CD4-positive, alpha-beta T cell treated with Interleukin-15 for 1 hour (primary cell): ENCODE measurements at regions not wholly inside any gene's neighbourhood (a gene's known extent, or its start where the extent isn't known, plus 50 kb on each side); places are given as distances from the start of the nearest gene placed in this dataset.
"Not testable (repeated sequence)": the region's sequence is repeated elsewhere in the genome, so short reads cannot be mapped to it uniquely, and the experiment has no call there.

Experiments used
- DNase-seq: peaks from one replicate; pipeline ENCODE4 v3.0.0-alpha.2; 2020

DNA sequence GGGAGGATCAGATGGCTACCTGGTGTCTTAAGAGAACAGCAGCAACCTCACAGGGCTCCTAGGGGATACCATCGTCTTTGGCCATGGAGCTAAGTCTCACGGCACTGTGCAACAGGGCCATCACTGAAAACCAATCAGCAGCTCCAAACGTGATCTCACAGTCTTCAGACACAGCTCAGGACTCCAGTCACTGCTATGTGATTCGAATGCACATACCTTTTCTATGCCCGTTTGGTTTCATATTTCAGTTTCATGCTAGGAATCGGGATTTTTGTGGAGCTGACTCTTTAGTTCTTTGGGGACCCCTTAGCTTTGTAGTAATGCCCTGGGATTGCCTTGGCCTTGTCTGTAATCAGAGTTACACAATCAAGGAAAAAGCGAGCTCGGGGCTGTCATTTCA is 162.8 kb upstream of the CDH11 start:
- DNase-seq: no peak

GRCh38 chr16:65283181-65283651 is 161.4 kb upstream of the CDH11 start:
- no peak for DNase-seq

DNA sequence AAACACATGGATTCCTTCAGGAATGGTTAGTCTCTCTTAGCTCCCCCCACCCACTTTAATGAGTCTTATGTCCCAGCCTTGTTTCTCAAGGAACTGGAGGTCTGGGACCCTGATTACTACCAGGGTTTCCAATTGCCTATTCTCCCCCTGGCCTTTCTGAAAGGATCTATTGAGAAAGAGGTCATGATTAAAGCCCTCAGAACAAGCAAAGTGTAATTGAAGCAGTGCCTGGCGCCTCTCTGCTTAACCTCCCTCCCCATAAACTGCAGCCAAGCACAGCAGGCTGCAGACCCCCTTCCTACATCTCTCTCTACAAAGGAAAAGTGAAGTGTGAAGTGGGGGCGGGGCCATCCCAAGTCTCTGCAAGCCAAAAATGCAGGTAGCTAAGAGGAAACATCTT is 159.7 kb upstream of the CDH11 start:
- DNase-seq: no peak

DNA sequence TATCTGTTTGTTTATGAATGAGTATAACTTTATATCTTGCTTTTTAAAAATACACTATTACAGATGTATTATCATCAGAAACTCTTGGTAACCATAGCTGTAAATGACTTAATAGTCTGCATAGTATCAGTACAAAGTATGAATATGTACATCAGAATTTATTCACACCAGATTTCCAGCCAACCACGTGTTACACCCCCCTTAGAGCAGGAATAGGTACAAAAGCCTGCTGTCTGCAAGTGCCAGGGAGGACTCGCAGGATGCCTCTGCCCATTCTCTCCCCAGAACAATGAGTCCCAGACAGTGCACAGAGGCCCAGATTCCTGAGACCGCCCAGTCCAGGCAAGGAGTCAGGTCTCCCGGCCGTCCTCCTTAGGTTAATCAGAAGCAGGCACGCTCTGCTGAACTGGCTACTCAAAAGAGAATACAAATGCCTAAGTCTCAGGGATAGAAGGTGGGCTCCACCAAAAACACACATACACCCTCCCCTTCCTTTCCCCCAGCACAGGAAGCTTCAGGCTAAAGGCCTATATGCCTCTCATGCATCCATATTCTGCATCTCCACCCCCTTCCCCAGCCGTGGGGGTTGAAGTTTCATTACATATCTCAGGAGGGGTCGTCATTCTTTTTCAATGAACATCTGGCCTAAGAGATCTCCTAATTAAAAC is 159.1 kb upstream of the CDH11 start:
- no peak for DNase-seq

DNA sequence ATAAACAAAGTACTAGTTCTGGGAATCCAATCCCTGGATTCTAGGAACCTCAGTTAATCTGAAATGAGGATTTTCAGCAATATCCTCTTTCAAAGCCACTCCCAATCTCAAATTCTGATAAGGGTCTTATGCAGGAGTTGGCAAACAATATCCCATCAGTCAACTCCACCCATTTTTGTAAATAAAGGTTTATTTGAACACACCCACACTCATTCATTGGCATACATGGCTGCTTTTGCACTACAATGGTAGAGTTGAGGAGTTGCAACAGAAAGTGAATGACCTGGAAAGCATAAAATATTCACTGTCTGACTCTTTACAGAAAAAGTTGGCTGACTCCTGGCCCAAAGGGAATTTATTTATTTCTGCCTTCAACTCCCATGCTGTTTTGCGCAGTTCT is 157.7 kb upstream of the CDH11 start:
- DNase-seq: no peak

DNA sequence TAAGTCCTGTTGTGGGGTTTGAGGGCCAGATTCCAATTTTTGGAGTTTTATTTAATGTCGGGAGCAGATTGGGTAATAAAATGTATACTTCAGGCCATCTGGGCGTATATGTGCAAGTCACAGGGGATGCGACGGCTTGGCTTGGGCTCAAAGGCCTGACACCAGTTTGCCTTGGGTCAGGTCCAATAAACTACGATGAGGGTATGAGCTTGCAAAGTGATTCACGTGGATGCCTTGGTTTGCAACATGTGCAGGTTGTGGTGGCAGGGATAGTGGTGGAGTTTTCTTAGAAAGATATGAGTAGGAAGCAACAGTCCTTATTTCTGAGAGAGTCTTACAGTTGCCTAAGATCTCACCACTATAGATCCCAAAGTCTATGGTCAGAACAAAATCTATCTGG is 157.0 kb upstream of the CDH11 start:
- no peak for DNase-seq

DNA sequence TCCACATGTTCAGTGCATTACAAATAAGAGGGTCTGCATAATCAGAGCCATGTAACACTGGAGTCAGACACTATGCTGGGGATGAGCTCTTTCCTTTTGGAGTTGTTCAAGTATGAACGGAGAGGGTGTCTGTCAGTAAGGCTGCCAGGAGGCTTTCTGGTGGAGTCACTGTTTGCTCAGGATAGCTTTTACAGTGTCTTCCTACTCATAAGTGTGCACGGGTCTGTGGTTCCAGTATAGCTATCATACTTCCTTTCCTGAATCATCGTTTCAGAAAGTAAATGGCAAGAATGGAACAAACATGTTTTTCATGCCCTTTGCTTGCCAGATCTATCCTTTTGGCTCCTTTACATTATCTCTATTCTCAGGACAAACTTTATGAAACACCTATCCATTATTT is 152.7 kb upstream of the CDH11 start:
- DNase-seq: no peak

DNA sequence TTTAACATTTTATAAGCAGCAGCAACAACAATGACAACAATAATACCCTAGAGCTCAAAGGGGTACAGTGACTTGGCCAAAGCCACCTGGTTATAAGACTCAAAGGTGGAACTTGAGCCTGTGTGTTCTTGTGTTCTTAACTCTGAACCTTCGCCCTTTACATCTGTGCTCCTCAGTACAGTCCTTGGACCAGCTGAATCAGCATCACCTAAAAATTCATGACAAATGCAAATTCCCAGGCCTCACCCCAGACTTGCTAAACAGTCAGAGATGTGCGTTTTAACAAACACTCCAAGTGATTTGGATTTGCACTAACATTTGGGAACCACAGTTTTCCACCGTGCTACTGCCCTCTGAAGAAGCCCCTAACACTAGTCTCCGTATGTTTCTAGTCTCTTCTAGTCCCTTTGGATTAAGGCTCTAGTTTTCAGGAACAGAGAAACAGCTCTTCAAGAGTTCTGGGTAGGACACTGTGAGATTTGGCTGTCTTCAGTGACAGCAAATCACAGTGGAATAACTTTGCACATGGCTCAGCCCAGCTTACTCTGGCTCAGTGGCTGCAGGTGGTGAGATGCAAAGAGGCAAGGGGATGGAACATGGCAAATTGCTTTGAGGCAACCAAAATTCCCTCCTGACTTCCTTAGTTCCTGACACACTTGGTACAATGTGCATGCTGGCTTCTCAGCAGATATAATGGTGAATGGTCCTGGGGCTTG is 151.0 kb upstream of the CDH11 start:
- DNase-seq: no peak

- no peak for DNase-seq
Measured at GRCh38 chr16:65271996-65272395, 150.1 kb upstream of the CDH11 start.

DNA sequence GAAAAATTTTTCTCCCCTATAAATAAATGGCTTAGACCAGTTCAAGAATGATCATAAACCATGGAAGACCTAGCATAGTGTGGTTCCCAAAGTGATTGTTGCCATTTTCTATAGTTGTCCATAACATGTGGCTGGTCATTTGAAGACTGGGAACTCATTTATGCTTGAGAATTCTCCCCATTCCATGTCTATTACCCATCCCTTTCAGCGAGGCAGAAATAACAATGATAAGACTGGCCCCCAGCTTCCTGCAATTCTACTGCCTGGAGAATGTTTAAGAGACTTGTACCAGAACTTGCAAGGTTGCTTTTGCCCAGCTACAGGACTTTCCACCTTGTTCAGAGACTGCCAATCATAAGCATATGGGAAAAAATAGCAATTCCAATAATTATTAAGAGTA is 146.5 kb upstream of the CDH11 start:
- no peak for DNase-seq

DNA sequence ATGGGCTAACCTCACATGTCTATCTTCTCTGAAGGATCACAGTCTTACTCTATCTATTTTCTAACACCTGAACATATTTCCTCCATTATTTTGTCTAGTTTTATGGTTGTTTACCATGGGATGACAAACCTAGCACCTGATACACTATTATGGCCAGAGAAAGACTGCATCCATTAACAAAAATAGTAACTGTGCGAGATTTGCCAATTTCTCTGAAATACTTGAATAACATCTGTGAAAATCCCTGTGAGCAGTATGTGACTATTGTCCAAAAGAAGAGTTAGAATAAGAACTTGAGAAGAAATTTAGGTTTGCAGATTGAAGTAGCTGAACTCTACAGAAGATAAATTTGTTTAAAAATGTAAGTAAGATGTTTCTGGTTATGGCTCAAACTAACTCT is 142.0 kb upstream of the CDH11 start:
- no peak for DNase-seq

- no peak for DNase-seq
Measured at GRCh38 chr16:65260746-65261145, 138.9 kb upstream of the CDH11 start.

DNA sequence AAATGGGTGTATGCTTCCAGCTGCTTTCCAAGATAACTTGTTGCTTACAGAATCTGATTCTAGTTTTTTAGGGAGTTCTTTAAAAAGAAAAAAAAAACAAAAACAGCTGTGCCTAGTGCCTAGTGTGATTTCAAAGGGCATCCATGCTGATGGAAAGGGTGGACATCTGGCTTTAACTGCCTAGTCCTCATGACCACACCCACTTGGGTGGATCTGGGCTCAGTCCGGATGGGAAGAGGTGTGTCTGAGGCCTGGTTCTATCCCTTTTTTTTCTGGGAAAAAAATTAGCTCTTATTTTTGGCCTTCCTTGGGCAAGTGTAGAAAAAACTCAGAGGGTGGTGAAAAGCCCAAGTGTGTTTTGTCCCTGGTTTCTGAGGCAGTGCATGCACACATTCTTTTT is 132.3 kb upstream of the CDH11 start:
- no peak for DNase-seq

- no peak for DNase-seq
Measured at GRCh38 chr16:65249768-65250167, 127.9 kb upstream of the CDH11 start.

GRCh38 chr16:65244787-65245186 is 122.9 kb upstream of the CDH11 start:
- no peak for DNase-seq

- no peak for DNase-seq
Measured at GRCh38 chr16:65235339-65236177, 113.7 kb upstream of the CDH11 start.

GRCh38 chr16:65234721-65235320 is 113.0 kb upstream of the CDH11 start:
- not testable (repeated sequence) for DNase-seq

DNA sequence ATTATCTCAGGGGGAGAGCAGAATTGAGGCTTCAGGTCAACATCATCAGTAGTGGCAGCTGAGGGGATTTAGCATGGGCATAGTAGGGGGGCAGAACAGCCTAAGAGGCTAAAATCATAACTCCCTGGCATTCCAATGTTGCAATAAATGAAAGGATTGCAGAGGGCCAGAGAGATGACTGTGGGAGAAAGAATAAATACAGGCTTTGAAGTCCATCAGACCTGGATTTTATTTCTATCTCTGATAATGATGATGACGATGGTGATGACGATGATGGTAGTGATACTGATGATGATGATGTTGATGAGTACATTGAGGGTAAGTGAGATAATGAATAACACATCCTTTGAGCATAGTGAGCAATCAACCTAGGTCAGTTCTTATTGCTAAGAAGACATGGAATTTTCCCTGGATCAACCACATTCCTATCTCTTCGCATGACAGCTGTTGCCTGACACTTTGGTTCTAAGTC is 107.4 kb upstream of the CDH11 start:
- no peak for DNase-seq

- DNase-seq: no peak
Measured at GRCh38 chr16:65227150-65227835, 105.4 kb upstream of the CDH11 start.

- no peak for DNase-seq
Measured at GRCh38 chr16:65226077-65226476, 104.2 kb upstream of the CDH11 start.

DNA sequence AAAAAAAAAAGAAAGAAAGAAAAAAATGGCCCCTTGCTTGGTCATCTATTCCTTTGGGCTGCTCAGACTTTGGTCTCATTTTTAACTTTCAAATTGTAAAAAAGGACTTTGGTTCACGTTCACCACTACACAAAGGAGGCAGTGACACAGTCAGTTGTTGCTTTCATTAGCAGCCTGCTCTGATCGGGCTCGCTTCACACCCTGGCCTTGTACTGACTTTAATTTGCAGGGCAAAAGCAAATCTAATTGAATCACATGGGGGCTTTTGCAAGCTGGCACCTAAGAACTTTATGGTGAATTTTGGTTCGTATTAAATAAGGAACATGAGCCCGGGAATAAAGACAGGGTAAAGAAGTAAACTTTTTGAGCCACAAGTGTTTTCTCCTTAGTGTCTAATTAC is 103.6 kb upstream of the CDH11 start:
- no peak for DNase-seq

GRCh38 chr16:65224994-65225393 is 103.1 kb upstream of the CDH11 start:
- no peak for DNase-seq

- no peak for DNase-seq
Measured at GRCh38 chr16:65224471-65224870, 102.6 kb upstream of the CDH11 start.
